Skeletal muscle tissue (tissue), 3 donors: ENCODE measurements at regions not wholly inside any gene's neighbourhood (a gene's known extent, or its start where the extent isn't known, plus 50 kb on each side); places are given as distances from the start of the nearest gene placed in this dataset.

Experiments used
- H3K27ac ChIP-seq: one replicate; pipeline ENCODE4 v1.7.0; 2013; ENCODE audit warnings: mild to moderate bottlenecking, low read depth, low read length, inconsistent platforms
- H3K27me3 ChIP-seq, 3 donors: one replicate each; pipeline ENCODE4 v1.7.0; 2013; ENCODE audit warnings: low read length in 3 of 3; ENCODE audit not compliant: control insufficient read depth in 3 of 3, insufficient read depth in 3 of 3
- H3K36me3 ChIP-seq, 3 donors: one replicate each; pipeline ENCODE4 v1.7.0; 2013; ENCODE audit warnings: low read length in 3 of 3; ENCODE audit not compliant: control insufficient read depth in 3 of 3, insufficient read depth in 3 of 3
- H3K4me1 ChIP-seq, 3 donors: one replicate each; pipeline ENCODE4 v1.7.0; 2013; ENCODE audit warnings: low read length in 3 of 3, mild to moderate bottlenecking in 3 of 3; ENCODE audit not compliant: control insufficient read depth in 3 of 3, insufficient read depth in 3 of 3
- H3K4me3 ChIP-seq, 3 donors: one replicate each; pipeline ENCODE4 v1.7.0; 2013; ENCODE audit warnings: low read length in 3 of 3
- H3K9ac ChIP-seq, 3 donors: one replicate each; pipeline ENCODE4 v1.7.0; 2013; ENCODE audit warnings: low read length in 3 of 3, mild to moderate bottlenecking in 3 of 3, moderate library complexity in 2 of 3, low read depth in 1 of 3
- H3K9me3 ChIP-seq, 3 donors: one replicate each; pipeline ENCODE4 v1.7.0; 2013; ENCODE audit warnings: low read length in 3 of 3; ENCODE audit not compliant: control insufficient read depth in 3 of 3
- donor health status: Osteomylitis.

GRCh38 chr20:50387218-50387995 is 122.8 kb upstream of the PTPN1 start:
- Histone ChIP-seq H3K36me3 (no peaks in the 10 kb centered on the region), H3K9me3 (no peaks in the 10 kb centered on the region), H3K4me1 (peaks cover 18 to 28% (median 28%) of the 10 kb centered on the region in 3 donors), H3K4me3 (no peak overlapping the region), H3K27ac (no peak overlapping the region), H3K27me3 (no peaks in the 10 kb centered on the region), H3K9ac (no peak overlapping the region)

DNA sequence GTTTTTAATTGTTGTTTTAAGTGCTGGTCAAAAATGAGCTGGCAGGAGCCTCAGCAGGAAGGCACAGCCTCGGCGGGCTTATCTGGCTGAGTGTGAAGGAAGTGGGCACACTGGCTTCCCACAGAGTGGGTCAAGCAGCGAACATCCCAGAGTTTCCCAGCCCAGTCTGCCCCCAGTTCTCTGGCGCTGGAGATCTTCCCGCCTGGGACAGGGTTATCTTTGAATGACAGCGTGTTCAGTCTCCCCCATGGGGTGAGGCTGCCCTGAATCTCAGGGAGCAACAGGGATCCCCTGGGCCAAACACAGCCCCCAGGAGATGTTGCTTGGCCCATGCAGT is 122.2 kb upstream of the PTPN1 start:
- H3K27me3 ChIP-seq: no peaks in the 10 kb centered on the region
- H3K4me3 ChIP-seq: no peak overlapping the region
- no peak overlapping the region for H3K27ac ChIP-seq
- H3K9me3 ChIP-seq: no peaks in the 10 kb centered on the region
- H3K9ac ChIP-seq: no peak overlapping the region
- no peaks in the 10 kb centered on the region for H3K36me3 ChIP-seq
- peaks cover 18 to 28% (median 25%) of the 10 kb centered on the region in 3 donors for H3K4me1 ChIP-seq

DNA sequence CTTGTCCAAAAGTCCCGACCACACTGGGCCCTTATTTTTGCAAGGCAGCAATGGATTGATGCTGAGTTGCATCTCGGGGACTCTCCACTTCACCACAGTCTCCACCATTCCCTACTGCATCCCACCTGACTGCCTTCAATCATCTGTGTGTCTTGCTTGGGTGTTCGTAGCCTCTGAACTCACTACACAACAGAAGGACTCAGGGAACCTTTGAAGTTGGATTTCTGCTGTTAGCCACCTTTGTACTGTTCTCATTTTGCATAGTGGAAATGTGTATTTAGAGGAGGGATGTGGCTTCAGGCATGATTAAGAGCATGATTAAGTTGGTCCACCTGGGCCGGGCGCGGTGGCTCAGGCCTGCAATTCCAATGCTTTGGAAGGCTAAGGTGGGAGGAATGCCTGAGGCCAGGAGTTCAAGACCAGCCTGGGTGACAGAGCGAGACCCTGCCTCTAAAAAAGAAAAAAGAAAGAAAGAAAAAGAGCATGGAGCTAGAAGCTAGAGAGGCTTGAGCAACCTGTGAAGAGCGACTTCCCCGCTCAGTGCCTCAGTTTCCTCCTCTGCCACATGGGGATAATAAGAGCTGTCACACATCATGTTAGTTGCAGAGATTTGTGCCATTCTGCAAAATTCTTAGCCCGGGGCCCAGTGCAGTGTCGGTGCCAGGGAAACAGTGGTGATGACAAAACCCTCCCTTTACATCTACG is 121.3 kb upstream of the PTPN1 start:
- Histone ChIP-seq H3K4me3 (no peak overlapping the region), H3K36me3 (no peaks in the 10 kb centered on the region), H3K27ac (no peak overlapping the region), H3K9me3 (no peaks in the 10 kb centered on the region), H3K4me1 (peaks cover 18 to 25% (median 21%) of the 10 kb centered on the region in 3 donors), H3K9ac (peak overlapping the region in 2 of 3 donors; percentile 42 to 66), H3K27me3 (no peaks in the 10 kb centered on the region)

DNA sequence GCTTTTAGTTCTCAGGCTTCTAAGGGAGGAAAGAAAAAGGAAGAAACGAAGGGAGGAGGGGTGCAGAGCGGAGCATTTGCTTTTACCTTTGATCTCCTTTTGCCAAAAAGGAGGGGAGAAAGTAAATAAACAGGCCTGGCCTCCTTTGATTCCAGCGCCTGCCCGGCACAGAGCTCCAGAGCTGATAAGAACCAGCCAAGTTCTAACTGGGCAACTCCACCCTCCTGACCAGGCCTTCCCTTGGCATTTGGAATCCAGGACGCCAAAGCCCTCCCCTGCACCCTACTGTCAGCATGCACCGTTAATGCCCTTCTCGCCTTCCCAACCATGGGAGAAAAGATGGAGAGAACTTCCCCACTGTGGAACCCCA is 120.8 kb upstream of the PTPN1 start:
- peak overlapping the region; percentile 68 for H3K27ac ChIP-seq

DNA sequence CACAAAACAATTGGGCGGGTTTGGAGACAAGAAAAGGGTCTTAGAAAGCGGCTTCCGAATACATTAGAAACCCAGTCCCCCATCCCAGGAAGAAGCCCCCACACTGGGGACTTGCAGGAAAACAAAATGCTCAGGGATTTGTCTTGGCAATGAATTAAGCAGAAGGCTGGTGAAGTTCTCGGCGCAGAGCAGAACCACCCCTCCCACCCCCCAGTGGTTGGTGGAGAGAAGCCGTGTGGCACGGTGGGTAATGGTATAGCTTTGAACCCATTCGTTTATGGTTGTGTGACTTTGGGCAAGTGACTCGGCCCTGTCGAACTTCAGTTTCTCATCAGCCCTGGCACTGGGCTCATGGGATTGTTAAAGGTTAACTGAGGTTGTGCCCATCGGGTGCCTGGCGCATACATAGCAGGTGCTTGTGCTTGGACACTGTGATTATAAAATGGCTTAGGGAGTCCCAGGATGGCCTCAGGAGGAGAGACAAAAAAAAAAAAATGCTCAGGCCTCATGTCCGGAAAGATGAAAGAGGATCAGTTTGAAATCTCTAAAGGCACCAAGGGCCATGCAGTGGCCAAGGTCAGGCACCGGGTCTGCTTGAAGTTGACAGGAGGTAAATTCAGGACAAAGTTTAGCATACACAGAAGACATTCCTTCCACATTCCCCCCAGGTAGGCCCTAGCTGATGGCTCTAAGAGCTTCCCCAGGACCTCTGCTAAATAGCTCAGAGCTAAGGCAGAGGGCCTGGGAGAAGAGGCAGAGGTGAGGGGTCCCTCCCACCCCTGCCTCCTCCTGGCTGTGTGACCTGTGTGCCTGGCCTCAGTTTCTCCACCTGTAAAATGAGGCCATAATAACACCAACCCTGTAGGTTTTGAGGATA is 120.1 kb upstream of the PTPN1 start:
- no peaks in the 10 kb centered on the region for H3K27me3 ChIP-seq
- H3K36me3 ChIP-seq: no peaks in the 10 kb centered on the region
- H3K9me3 ChIP-seq: no peaks in the 10 kb centered on the region
- H3K9ac ChIP-seq: peak overlapping the region; percentile 14 to 66 (median 42)
- H3K4me1 ChIP-seq: peaks cover 24 to 32% (median 27%) of the 10 kb centered on the region in 3 donors
- peak overlapping the region in 1 of 3 donors; percentile 22 for H3K4me3 ChIP-seq
- peak overlapping the region; percentile 68 for H3K27ac ChIP-seq

More for the DNA sequence above, 120.8 kb upstream of the PTPN1 start:
- no peaks in the 10 kb centered on the region for H3K27me3 ChIP-seq
- peaks cover 18 to 25% (median 21%) of the 10 kb centered on the region in 3 donors for H3K4me1 ChIP-seq
- no peaks in the 10 kb centered on the region for H3K36me3 ChIP-seq
- H3K9ac ChIP-seq: peak overlapping the region; percentile 42 to 66 (median 47)
- no peaks in the 10 kb centered on the region for H3K9me3 ChIP-seq
- no peak overlapping the region for H3K4me3 ChIP-seq

GRCh38 chr20:50390685-50391443 is 119.3 kb upstream of the PTPN1 start:
- Histone ChIP-seq H3K9me3 (no peaks in the 10 kb centered on the region), H3K4me1 (peaks cover 32 to 40% (median 35%) of the 10 kb centered on the region in 3 donors), H3K27ac (peak overlapping the region; percentile 68), H3K4me3 (no peak overlapping the region), H3K27me3 (no peaks in the 10 kb centered on the region), H3K36me3 (no peaks in the 10 kb centered on the region), H3K9ac (peak overlapping the region in 1 of 3 donors; percentile 66)

DNA sequence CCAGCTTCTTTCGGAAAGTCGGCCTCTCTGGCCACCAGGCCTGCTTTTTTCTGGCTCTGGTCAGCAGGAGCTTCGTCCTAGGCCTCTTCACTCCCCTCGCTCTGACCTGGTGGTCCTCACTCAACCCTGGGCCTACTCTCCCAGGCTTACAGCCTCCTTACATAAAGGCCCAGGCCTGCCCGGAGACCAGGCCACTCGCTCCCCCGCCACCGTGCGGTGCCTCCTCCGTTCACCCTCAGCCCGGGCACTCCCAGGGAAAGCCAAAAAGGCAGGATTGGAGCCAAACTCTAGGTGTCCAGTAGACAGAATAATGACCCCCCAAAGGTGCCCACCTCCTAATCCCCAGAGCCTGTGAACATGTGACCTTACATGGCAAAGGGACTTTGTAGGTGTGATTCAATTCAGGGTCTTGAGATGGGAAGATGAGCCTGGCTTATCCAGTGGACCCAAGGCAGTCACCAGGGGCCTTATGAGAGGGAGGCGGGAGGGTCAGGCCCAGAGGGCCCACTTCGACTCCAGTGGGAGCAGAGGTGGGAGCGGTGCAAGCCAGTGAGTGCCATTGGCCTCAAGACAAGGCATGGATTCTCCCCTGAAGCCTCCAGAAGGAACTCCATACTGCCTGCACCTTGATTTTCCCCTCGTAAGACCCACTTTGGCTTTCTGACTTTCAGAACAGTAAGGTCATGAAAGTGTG is 118.6 kb upstream of the PTPN1 start:
- Histone ChIP-seq H3K4me1 (peaks cover 34 to 47% (median 41%) of the 10 kb centered on the region in 3 donors), H3K27me3 (no peaks in the 10 kb centered on the region), H3K36me3 (no peaks in the 10 kb centered on the region), H3K9me3 (no peaks in the 10 kb centered on the region), H3K27ac (no peak overlapping the region), H3K9ac (peak overlapping the region in 2 of 3 donors; percentile 2 to 25), H3K4me3 (no peak overlapping the region)

GRCh38 chr20:50392138-50392866 is 117.9 kb upstream of the PTPN1 start:
- H3K4me3 ChIP-seq: no peak overlapping the region
- no peaks in the 10 kb centered on the region for H3K36me3 ChIP-seq
- H3K4me1 ChIP-seq: peaks cover 41 to 54% (median 48%) of the 10 kb centered on the region in 3 donors
- H3K9me3 ChIP-seq: no peaks in the 10 kb centered on the region
- no peak overlapping the region for H3K27ac ChIP-seq
- no peak overlapping the region for H3K9ac ChIP-seq
- no peaks in the 10 kb centered on the region for H3K27me3 ChIP-seq
